Esophagus squamous epithelium (tissue), 5 donors: ENCODE measurements at regions not wholly inside any gene's neighbourhood (a gene's known extent, or its start where the extent isn't known, plus 50 kb on each side); places are given as distances from the start of the nearest gene placed in this dataset.

Source experiments
- DNase-seq: peaks from one replicate; lab custom pipeline; 2025; lab: John Stamatoyannopoulos, UW
- H3K27ac ChIP-seq, 4 donors: fragments of 200-600 bp; sonication (generic); one replicate each; pipeline ENCODE4 v1.5.1; 2016 to 2019; ENCODE audit warnings: mild to moderate bottlenecking in 1 of 4
- H3K27me3 ChIP-seq, 4 donors: fragments of 200-600 bp; sonication (generic); 1 replicate in 3 of 4; 2 replicates in 1 of 4; pipeline versions ENCODE4 v1.5.1 to v1.6.0; 2017 to 2021; ENCODE audit warnings: antibody characterized with exemption in 1 of 4
- H3K36me3 ChIP-seq, 3 donors: fragments of 200-600 bp; sonication (generic); one replicate each; pipeline ENCODE4 v1.5.1; 2016 to 2019
- H3K4me1 ChIP-seq, 3 donors: fragments of 200-600 bp; sonication (generic); one replicate each; pipeline ENCODE4 v1.5.1; 2017 to 2019
- H3K4me3 ChIP-seq, 4 donors: fragments of 200-600 bp; sonication (generic); 1 replicate in 3 of 4; 2 replicates in 1 of 4; pipeline ENCODE4 v1.5.1; 2016 to 2019; ENCODE audit warnings: mild to moderate bottlenecking in 2 of 4, moderate library complexity in 1 of 4
- H3K9me3 ChIP-seq, 3 donors: fragments of 200-600 bp; sonication (generic); one replicate each; pipeline ENCODE4 v1.5.1; 2016 to 2019
- POLR2A ChIP-seq, 4 donors: fragments of 450-650 bp; IDR thresholded peaks; one replicate each; pipeline ENCODE4 v1.6.1; 2017; ENCODE audit warnings: antibody characterized with exemption in 4 of 4, mild to moderate bottlenecking in 4 of 4, moderate library complexity in 3 of 4
- WGBS, 2 donors: methylation state at CpG; one replicate each; pipeline ENCODE4 v1.1.5; 2018; 5-methylcytosine and 5-hydroxymethylcytosine counted together
- intact Hi-C: fragments of 100-400 bp; cut with DNase I; formaldehyde crosslinking; loops from one replicate; pipeline ENCODE4 v1.15.0; 2022
- TF ChIP-seq, protein P1 (sequence below), 6 experiments: fragments of 450-650 bp in 4 of 6; fragments of 200-600 bp in 2 of 6; sonication (generic) in 2 of 6; IDR thresholded peaks; one replicate each; pipeline ENCODE4 v1.5.1; 2016 to 2019; ENCODE audit warnings: antibody characterized with exemption in 6 of 6, mild to moderate bottlenecking in 4 of 6, moderate library complexity in 4 of 6
- donor health status: DM: yes; HTN: yes; CAD: no.

DNA sequence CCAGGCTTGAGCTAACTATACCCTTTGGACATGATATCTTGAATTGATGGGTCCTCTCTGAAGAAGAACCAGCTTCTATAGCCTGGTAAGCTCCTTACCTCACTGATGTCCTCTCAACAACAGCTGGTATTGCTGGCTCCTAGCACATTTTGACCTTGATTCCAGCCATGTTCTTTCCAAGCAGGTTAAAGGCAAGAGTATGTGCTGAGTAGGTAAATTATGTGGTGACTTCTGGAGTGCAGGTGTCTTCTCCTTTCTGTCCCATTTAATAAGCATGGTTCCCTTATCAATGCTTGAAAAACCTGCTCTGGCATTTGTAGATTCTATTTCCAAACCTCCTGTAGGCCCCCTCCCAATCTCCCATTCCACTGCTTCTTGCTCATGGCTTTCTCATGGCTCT lies 300.1 kb downstream of the UTP18 start:
- Histone ChIP-seq H3K36me3 (no peaks in the 10 kb centered on the region), H3K4me1 (no peaks in the 10 kb centered on the region), H3K27ac (no peak overlapping the region), H3K9me3 (no peaks in the 10 kb centered on the region), H3K27me3 (peaks cover 0 to 35% (median 0%) of the 10 kb centered on the region in 4 donors), H3K4me3 (no peak overlapping the region)
- TF ChIP-seq POLR2A (IDR thresholded peaks at IDR 0.05), result no peak
- TF ChIP-seq, protein P1, sequence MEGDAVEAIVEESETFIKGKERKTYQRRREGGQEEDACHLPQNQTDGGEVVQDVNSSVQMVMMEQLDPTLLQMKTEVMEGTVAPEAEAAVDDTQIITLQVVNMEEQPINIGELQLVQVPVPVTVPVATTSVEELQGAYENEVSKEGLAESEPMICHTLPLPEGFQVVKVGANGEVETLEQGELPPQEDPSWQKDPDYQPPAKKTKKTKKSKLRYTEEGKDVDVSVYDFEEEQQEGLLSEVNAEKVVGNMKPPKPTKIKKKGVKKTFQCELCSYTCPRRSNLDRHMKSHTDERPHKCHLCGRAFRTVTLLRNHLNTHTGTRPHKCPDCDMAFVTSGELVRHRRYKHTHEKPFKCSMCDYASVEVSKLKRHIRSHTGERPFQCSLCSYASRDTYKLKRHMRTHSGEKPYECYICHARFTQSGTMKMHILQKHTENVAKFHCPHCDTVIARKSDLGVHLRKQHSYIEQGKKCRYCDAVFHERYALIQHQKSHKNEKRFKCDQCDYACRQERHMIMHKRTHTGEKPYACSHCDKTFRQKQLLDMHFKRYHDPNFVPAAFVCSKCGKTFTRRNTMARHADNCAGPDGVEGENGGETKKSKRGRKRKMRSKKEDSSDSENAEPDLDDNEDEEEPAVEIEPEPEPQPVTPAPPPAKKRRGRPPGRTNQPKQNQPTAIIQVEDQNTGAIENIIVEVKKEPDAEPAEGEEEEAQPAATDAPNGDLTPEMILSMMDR (IDR thresholded peaks at IDR 0.05), result no peak
- intact Hi-C loops, result no loop called here
- DNase-seq, result no peak

DNA sequence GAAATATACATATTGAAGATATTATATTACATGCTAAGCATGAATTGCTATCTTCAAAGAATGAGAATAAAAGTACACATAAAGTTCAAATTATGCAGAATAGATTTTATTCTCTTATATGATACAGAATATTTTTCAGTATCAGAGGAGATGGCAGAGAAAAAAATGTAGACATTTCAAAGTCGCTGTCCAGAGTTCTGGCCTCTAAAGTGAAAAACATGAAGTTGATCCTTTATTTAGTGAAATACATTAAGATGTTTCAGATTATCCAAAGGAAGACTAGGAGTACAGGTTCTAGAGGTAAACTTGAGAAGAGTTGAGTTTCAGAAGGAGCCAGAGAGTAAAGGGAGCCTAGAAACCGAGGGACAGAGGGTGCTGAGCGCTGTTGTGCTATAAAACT lies 303.6 kb downstream of the UTP18 start:
- no peak for DNase-seq
- intact Hi-C loops, result no loop called here
- H3K9me3 ChIP-seq, result no peaks in the 10 kb centered on the region
- 81 to 82% methylated on average over 3 of the region's 3 CpGs for WGBS, 2 donors
- H3K27ac ChIP-seq, result no peak overlapping the region
- H3K36me3 ChIP-seq, result no peaks in the 10 kb centered on the region
- TF ChIP-seq POLR2A (IDR thresholded peaks at IDR 0.05), result no peak
- TF ChIP-seq, protein P1 (IDR thresholded peaks at IDR 0.05), result no peak
- H3K27me3 ChIP-seq, result peaks cover 0 to 36% (median 0%) of the 10 kb centered on the region in 4 donors
- no peak overlapping the region for H3K4me3 ChIP-seq
- H3K4me1 ChIP-seq, result no peaks in the 10 kb centered on the region

DNA sequence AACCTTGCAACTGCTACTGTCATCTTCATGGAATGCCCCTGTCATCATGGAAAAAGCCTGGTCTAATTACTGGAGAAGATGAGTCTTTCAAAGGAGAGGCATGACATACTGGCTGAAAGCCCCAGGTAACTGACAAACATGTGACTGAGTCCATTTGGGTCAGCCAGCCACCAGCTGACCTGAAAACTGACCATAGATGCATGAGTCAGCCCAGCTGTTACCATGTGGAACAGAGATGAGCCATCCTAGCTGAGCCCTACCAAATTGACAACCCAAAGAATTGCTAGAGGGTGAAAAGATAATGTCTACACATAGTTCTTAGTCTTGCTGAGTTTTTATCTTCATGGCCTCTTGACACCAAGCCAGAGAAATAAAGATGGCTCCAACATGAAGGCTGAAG lies 311.8 kb downstream of the UTP18 start:
- no peak overlapping the region for H3K4me3 ChIP-seq
- H3K27ac ChIP-seq, result no peak overlapping the region
- no peaks in the 10 kb centered on the region for H3K9me3 ChIP-seq
- H3K36me3 ChIP-seq, result no peaks in the 10 kb centered on the region
- no peak for DNase-seq
- intact Hi-C loops, result no loop called here
- no peaks in the 10 kb centered on the region for H3K4me1 ChIP-seq
- peaks cover 0 to 11% (median 0%) of the 10 kb centered on the region in 4 donors for H3K27me3 ChIP-seq
- TF ChIP-seq, protein P1 (IDR thresholded peaks at IDR 0.05), result no peak
